ENCODE measurements at regions not wholly inside any gene's neighbourhood (a gene's known extent, or its start where the extent isn't known, plus 50 kb on each side); places are given as distances from the start of the nearest gene placed in this dataset.
A peak's percentile ranks its signal among the peaks of the same experiment; 100 is the strongest.

- no peak overlapping the region for H3K4me3 ChIP-seq (ENCODE audit: control insufficient read depth, low read depth, low read length)
- TF ChIP-seq CTCF (IDR thresholded peaks at IDR 0.05; ENCODE audit: control insufficient read depth, insufficient read depth, low read depth, low read length, missing control alignments), result no peak
- no peak for DNase-seq (ENCODE audit: low read depth)
Measured at GRCh38 chr12:126860210-126860609, 1406.8 kb upstream of the TMEM132C start.

GRCh38 chr12:126862500-126862899 is 1404.5 kb upstream of the TMEM132C start:
- no peak for TF ChIP-seq CTCF (IDR thresholded peaks at IDR 0.05; ENCODE audit: control insufficient read depth, insufficient read depth, low read depth, low read length, missing control alignments)
- no peak overlapping the region for H3K4me3 ChIP-seq (ENCODE audit: control insufficient read depth, low read depth, low read length)
- DNase-seq (ENCODE audit: low read depth), result no peak

- no peak for DNase-seq (ENCODE audit: low read depth)
- no peak for TF ChIP-seq CTCF (IDR thresholded peaks at IDR 0.05; ENCODE audit: control insufficient read depth, insufficient read depth, low read depth, low read length, missing control alignments)
- H3K4me3 ChIP-seq (ENCODE audit: control insufficient read depth, low read depth, low read length), result no peak overlapping the region
Measured at GRCh38 chr12:126869644-126870043, 1397.3 kb upstream of the TMEM132C start.

GRCh38 chr12:126873701-126874100 is 1393.3 kb upstream of the TMEM132C start:
- no peak for DNase-seq (ENCODE audit: low read depth)
- no peak for TF ChIP-seq CTCF (IDR thresholded peaks at IDR 0.05; ENCODE audit: control insufficient read depth, insufficient read depth, low read depth, low read length, missing control alignments)
- H3K4me3 ChIP-seq (ENCODE audit: control insufficient read depth, low read depth, low read length), result no peak overlapping the region

GRCh38 chr12:126874427-126875026 is 1392.4 kb upstream of the TMEM132C start:
- H3K4me3 ChIP-seq (ENCODE audit: control insufficient read depth, low read depth, low read length), result no peak overlapping the region
- TF ChIP-seq CTCF (IDR thresholded peaks at IDR 0.05; ENCODE audit: control insufficient read depth, insufficient read depth, low read depth, low read length, missing control alignments), result peak; percentile 98
- peak; percentile 5 for DNase-seq (ENCODE audit: low read depth)

- H3K4me3 ChIP-seq (ENCODE audit: control insufficient read depth, low read depth, low read length), result no peak overlapping the region
- TF ChIP-seq CTCF (IDR thresholded peaks at IDR 0.05; ENCODE audit: control insufficient read depth, insufficient read depth, low read depth, low read length, missing control alignments), result no peak
- no peak for DNase-seq (ENCODE audit: low read depth)
Measured at GRCh38 chr12:126879842-126880241, 1387.1 kb upstream of the TMEM132C start.

- TF ChIP-seq CTCF (IDR thresholded peaks at IDR 0.05; ENCODE audit: control insufficient read depth, insufficient read depth, low read depth, low read length, missing control alignments), result no peak
- DNase-seq (ENCODE audit: low read depth), result no peak
- H3K4me3 ChIP-seq (ENCODE audit: control insufficient read depth, low read depth, low read length), result no peak overlapping the region
Measured at GRCh38 chr12:126883697-126884096, 1383.3 kb upstream of the TMEM132C start.
